Daoy (cell line): ENCODE measurements at regions not wholly inside any gene's neighbourhood (a gene's known extent, or its start where the extent isn't known, plus 50 kb on each side); places are given as distances from the start of the nearest gene placed in this dataset.

Source experiments
- DNase-seq: peaks from one replicate; pipeline ENCODE4 v3.0.0-alpha.2; 2015; ENCODE audit warnings: low read depth

- no peak for DNase-seq
These were observed 238.4 kb upstream of the JUN start for GRCh38 chr1:59022199-59022598.

GRCh38 chr1:59022799-59023198, 239.0 kb upstream of the JUN start:
- DNase-seq = no peak

GRCh38 chr1:59025201-59025600, 241.4 kb upstream of the JUN start:
- peak; percentile 64 for DNase-seq

GRCh38 chr1:59025898-59026426, 242.1 kb upstream of the JUN start:
- peak; percentile 56 for DNase-seq

GRCh38 chr1:59026472-59026948, 242.7 kb upstream of the JUN start:
- DNase-seq = peak; percentile 80

- DNase-seq = no peak
These were observed 243.3 kb upstream of the JUN start for GRCh38 chr1:59027177-59027576.

- DNase-seq = no peak
These were observed 244.2 kb upstream of the JUN start for GRCh38 chr1:59028048-59028447.

GRCh38 chr1:59029411-59030167, 245.7 kb upstream of the JUN start:
- DNase-seq = peak; percentile 48

GRCh38 chr1:59032228-59032627, 248.4 kb upstream of the JUN start:
- DNase-seq = no peak

- no peak for DNase-seq
These were observed 249.9 kb upstream of the JUN start for GRCh38 chr1:59033761-59034160.

GRCh38 chr1:59034925-59035324, 251.1 kb upstream of the JUN start:
- no peak for DNase-seq

GRCh38 chr1:59039551-59039950, 255.7 kb upstream of the JUN start:
- no peak for DNase-seq

GRCh38 chr1:59040486-59040885, 256.4 kb upstream of the FGGY start:
- DNase-seq = no peak

GRCh38 chr1:59041646-59042277, 255.1 kb upstream of the FGGY start:
- no peak for DNase-seq

- peak; percentile 72 for DNase-seq
These were observed 253.1 kb upstream of the FGGY start for GRCh38 chr1:59043796-59044195.

GRCh38 chr1:59044535-59045121, 252.3 kb upstream of the FGGY start:
- DNase-seq = no peak

GRCh38 chr1:59045137-59045536, 251.8 kb upstream of the FGGY start:
- DNase-seq = no peak

- DNase-seq = no peak
These were observed 251.3 kb upstream of the FGGY start for GRCh38 chr1:59045636-59046035.

GRCh38 chr1:59046134-59046533, 250.8 kb upstream of the FGGY start:
- peak; percentile 27 for DNase-seq

GRCh38 chr1:59046730-59047157, 250.2 kb upstream of the FGGY start:
- no peak for DNase-seq

- DNase-seq = no peak
These were observed 245.9 kb upstream of the FGGY start for GRCh38 chr1:59051007-59051406.

GRCh38 chr1:59052166-59052590, 244.7 kb upstream of the FGGY start:
- no peak for DNase-seq

GRCh38 chr1:59054172-59054571, 242.7 kb upstream of the FGGY start:
- DNase-seq = no peak
